Ishikawa (cell line): ENCODE measurements at regions not wholly inside any gene's neighbourhood (a gene's known extent, or its start where the extent isn't known, plus 50 kb on each side); places are given as distances from the start of the nearest gene placed in this dataset.

Experiments used
- CEBPB ChIP-seq: IDR thresholded peaks from 2 replicates; pipeline ENCODE4 v1.6.1; 2012
- EGR1 ChIP-seq: IDR thresholded peaks from 2 replicates; pipeline ENCODE4 v1.6.1; 2012
- EP300 ChIP-seq: IDR thresholded peaks from 2 replicates; pipeline ENCODE4 v1.6.1; 2012; ENCODE audit warnings: borderline replicate concordance
- MAX ChIP-seq: IDR thresholded peaks from 2 replicates; pipeline ENCODE4 v1.6.1; 2012
- RAD21 ChIP-seq: IDR thresholded peaks from 2 replicates; pipeline ENCODE4 v1.6.1; 2012; ENCODE audit warnings: low read depth
- REST ChIP-seq: IDR thresholded peaks from 2 replicates; pipeline ENCODE4 v1.6.1; 2012; ENCODE audit warnings: low read depth, mild to moderate bottlenecking
- TAF1 ChIP-seq: IDR thresholded peaks from 2 replicates; pipeline ENCODE4 v1.6.1; 2012; ENCODE audit warnings: low read depth, mild to moderate bottlenecking
- TCF12 ChIP-seq: IDR thresholded peaks from 2 replicates; pipeline ENCODE4 v1.6.1; 2012; ENCODE audit warnings: low read depth
- YY1 ChIP-seq: IDR thresholded peaks from 2 replicates; pipeline ENCODE4 v1.6.1; 2012; ENCODE audit warnings: low read depth

GRCh38 chr9:20087481-20087880, 298.6 kb upstream of the SLC24A2 start:
- TF ChIP-seq TAF1 (no peak), EGR1 (no peak), REST (no peak), EP300 (no peak), MAX (no peak), CEBPB (no peak), RAD21 (no peak), YY1 (no peak), TCF12 (no peak)
